GM18508 (cell line): ENCODE measurements at regions not wholly inside any gene's neighbourhood (a gene's known extent, or its start where the extent isn't known, plus 50 kb on each side); places are given as distances from the start of the nearest gene placed in this dataset.

Experiments used
- ATAC-seq: cut with Tn5 transposase; IDR thresholded peaks from one replicate; pipeline ENCODE4 v1.9.1; 2021; ENCODE audit warnings: moderate number of reproducible peaks; ENCODE audit not compliant: insufficient read depth, unreplicated experiment

GRCh38 chr7:25845464-25845863 lies 306.5 kb upstream of the NFE2L3 start:
- ATAC-seq = no peak

DNA sequence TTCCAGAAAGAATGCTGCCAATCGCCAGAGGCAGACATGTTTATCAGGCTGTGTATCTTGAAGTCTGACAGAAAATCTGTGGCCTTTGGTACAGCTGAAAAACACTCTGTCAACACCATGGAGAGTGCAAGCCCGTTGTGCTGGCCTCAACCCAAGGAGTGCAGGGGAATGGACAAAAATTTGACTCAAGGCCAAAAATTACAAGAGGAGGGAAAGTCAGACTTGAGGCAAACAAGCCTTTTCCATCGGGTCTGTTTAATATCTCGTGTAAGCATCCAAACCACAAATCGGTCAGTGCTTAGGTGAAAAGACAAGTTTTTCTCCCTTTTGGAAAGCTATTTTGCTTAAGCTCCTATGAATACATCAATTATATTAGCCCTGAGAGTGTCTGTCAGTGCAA lies 305.3 kb upstream of the NFE2L3 start:
- ATAC-seq = no peak

DNA sequence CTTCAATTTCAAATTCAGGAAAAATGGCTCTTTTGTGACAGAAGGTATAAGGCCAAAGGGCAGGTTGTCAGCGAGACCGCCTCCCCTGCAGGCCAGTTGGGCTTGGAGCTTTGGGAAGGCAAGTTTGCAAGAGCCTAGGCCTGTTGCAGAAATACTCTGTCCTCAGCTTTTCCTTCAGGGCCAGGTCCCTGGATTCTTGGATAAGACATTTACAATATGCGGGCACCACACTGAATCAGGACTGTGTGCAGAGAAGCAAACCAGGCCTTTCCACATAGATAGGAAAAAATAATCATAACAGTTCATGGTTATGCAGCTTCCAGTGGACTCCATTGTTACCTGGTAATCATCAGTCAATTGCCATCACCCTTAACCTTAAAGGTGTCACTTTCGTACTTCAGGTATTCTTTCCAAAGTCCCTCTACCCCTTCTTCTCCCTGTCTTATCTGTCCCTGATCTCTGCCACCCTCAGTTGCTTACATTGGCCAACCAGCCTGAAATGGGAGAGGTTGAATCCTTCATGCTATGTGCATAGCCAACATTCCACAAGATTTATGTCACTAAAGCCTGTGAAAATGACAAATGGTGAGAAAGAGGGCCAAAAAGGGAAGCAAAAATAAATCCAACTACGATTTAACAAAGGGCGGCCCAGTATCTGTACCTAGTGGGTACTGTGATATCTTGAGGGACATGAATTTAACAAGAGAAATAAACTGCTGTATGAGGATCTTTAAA lies 304.5 kb upstream of the NFE2L3 start:
- ATAC-seq = no peak

DNA sequence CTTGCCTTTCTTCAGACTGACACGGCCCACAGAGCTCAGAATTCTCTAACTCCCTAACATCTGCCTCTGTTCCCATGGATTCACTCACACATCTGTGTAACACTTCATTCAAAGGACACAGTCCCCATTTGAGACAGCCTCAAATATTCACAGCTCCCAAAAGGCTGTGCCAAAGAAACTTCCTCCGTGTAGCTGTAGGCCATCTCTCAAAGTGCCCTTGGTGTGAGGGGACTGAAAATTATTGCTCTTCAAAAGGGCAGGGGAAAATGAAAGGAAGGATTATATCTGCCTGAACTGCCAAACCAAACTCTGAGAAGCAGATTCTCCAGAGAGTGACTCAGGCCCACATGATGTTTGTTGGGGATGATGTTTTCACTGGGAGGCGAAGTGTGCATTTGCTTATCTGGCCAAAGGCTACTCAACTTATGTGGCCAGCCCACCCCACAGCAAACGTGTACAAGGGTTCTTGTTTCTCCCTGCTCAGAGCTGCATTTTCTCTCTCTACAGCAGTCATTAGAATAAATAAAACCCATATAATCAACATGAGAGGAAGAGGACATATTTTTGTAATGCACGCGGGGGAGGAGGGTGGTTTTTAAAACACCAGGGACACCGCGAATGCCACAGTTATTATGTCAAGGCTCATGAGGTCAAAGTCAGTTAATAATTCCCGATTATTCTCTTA lies 302.4 kb upstream of the NFE2L3 start:
- no peak for ATAC-seq

GRCh38 chr7:25850216-25850615 lies 301.8 kb upstream of the NFE2L3 start:
- no peak for ATAC-seq

- ATAC-seq = no peak
Measured at GRCh38 chr7:25850735-25851134, 301.3 kb upstream of the NFE2L3 start.

GRCh38 chr7:25851332-25852210 lies 300.4 kb upstream of the NFE2L3 start:
- no peak for ATAC-seq

DNA sequence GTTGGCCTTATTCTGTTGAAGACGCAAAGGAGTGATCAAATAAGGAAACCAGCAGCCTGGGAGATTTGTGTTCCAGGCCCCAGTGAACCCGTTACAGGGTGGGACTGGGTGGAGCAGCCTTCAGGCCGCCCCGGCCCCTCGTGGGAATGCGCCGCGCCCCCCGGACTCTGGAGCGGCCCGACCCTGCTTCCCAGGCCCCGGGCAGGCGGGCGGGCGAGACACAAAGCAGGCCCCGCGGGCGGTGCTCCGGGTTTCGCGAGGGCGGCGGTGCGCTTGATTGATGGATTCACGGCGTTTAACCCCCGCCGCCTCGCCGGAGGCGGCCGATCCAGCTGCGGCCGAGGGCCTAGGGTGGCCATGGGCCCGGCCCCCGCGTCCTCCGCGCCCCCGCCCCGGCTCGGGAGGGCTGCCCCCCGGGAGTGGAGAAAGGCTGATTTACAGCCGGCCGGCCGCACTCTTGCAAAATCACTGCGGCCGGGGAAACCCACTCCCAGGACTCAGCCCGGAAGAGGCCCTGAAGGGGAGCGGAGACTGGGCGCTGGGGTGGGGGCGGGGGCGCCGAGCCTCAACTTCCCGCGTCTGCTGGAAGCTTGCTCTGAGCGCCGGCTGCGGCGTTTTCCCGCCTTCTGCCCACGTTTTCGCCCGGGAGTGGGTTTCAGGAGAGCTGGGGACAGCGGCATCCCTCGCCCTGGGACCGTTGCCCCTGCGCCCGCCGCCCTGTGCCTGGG lies 299.6 kb upstream of the NFE2L3 start:
- no peak for ATAC-seq

DNA sequence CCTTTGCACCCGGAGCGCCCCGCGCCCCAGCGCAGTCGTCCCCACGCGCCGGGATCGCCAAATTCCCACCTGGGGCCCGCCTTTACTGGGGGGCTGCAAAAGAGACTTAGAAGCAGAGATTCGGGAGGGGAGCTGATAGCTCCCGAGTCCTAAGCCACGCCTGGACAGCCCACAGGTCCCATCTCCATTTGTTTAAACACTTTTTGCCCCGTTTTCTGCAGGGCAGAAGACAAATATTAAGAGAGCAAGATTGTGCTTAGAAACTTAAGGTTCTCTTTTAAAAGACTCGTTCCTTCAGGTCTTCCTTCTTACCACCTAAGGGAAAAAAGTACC lies 299.1 kb upstream of the NFE2L3 start:
- no peak for ATAC-seq

DNA sequence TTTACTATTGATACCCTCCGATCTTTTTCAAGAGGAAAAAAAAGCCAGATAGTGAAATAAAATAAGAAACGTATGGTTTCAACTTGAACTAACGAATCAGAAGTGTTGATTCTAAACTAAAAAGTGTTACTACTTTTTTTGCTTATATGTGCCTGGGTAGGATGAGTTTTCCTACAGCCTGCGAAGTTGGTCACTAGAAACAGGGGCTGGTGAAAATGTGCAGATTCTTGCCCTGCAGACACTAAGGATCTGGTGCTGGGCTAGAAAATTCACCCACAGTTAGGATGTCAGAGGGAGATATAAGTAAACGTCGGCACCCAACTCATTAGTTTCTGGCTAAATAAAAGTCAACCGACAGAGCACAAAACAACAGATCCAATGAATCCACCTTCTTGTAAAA lies 298.7 kb upstream of the NFE2L3 start:
- no peak for ATAC-seq

- ATAC-seq = no peak
Measured at GRCh38 chr7:25854059-25854458, 297.9 kb upstream of the NFE2L3 start.

DNA sequence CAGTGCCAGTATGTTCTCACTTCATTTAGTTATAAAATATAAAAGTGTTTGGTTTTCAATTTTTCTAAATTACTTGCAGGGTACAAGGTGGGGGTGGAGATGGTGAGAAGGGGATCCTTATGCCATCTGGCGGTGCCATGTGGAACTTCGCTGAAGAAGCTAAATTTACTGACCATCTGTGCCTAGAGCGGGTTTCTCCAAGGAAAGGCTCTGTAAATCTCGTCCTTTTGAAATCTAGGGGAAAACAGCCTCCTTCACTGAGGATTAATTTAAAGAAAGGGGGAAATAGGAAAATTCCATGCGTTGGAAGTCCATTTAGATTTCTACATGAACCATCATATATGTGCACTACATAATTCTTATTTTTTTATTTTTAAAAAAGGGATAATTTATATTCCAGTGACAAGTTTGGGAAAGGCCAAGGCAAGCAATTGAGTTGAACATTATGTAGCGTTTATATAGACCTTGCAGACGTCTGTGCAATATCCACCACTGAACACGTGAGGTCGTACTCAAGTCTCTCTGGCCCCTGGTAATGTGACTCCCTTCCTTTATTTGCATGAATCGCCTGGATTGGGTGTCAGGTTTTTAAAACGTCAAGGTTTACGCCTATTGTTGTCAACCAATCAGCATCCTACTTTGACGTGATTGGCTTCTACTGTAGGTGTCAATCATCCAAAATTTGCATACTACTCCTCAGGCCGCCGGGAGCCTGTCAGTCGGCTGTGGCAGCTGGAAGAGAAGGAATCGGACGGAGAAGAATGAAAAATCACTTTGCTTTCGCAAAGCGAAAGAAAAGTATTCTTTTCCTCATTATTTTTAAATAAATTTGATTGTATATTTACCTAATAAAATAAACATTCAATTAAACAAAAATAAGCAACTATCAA lies 297.1 kb upstream of the NFE2L3 start:
- ATAC-seq = no peak

GRCh38 chr7:25855854-25856782 lies 295.9 kb upstream of the NFE2L3 start:
- ATAC-seq = no peak

- ATAC-seq = no peak
Measured at GRCh38 chr7:25857376-25858067, 294.5 kb upstream of the NFE2L3 start.

GRCh38 chr7:25858200-25858524 lies 293.8 kb upstream of the NFE2L3 start:
- ATAC-seq = no peak

DNA sequence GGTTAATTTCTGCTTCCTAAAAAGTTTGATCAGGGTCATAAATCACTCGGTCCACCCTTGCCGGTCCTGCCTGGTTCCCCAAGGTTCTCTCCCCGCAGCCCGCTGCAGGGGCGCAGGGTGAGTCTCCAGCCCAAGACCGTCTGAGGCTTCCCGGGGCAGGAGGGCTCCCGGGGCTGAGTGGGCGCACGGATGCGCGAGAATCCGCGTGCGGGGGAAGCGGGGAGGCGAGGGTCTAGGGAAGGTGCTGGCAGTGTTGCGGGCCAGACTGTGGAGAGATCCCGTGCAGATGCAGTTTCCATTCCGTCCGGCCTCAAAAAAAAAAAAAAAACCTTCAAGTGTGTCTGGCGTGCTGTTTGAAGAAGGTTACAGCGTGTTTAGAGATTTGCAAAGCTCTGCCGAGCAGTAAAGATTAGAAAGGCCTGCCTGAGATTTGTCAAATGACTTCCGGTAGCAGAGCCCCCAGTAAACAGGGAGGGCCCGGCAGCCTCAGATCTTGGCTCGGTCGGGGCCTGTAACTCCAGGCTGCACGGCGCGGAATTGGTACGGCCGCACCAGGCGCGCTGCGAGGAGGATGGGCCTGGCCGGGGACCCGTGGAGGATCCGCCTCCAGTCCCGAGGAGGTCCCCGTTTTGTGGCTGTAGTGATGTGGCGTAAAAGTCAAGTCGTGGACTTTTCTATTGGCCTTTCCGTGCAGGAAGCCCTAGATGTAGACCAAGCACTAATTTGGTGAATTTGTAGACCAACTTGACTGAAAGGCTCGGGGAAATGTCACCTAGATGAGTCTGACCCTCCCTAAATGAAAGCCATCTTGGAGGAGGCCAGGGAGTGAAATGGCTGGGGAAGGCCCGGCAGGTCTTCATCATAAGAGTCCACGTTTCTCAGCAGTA lies 293.2 kb upstream of the NFE2L3 start:
- ATAC-seq = no peak
